BE2C (cell line): ENCODE measurements at regions not wholly inside any gene's neighbourhood (a gene's known extent, or its start where the extent isn't known, plus 50 kb on each side); places are given as distances from the start of the nearest gene placed in this dataset.
A peak's percentile ranks its signal among the peaks of the same experiment; 100 is the strongest.

Source experiments
- DNase-seq: peaks from one replicate; pipeline ENCODE4 v3.0.0-alpha.2; 2020
- H3K27me3 ChIP-seq: fragments of 250-450 bp; sonication (Bioruptor Pico); 2 replicates; pipeline ENCODE4 v1.5.1; 2020; ENCODE audit warnings: mild to moderate bottlenecking
- H3K36me3 ChIP-seq: fragments of 250-450 bp; sonication (Bioruptor Pico); 2 replicates; pipeline ENCODE4 v1.5.1; 2020; ENCODE audit warnings: mild to moderate bottlenecking
- H3K4me1 ChIP-seq: fragments of 250-450 bp; sonication (Bioruptor Pico); 2 replicates; pipeline ENCODE4 v1.5.1; 2020
- H3K4me3 ChIP-seq: 2 replicates; pipeline ENCODE4 v1.5.1; 2011; ENCODE audit warnings: low read depth, low read length
- H3K9me3 ChIP-seq: fragments of 250-450 bp; sonication (Bioruptor Pico); 2 replicates; pipeline ENCODE4 v1.5.1; 2020
- TF ChIP-seq, protein P1 (sequence below): IDR thresholded peaks from 2 replicates; pipeline ENCODE4 v1.5.1; 2012; ENCODE audit warnings: mild to moderate bottlenecking, low read depth, low read length

DNA sequence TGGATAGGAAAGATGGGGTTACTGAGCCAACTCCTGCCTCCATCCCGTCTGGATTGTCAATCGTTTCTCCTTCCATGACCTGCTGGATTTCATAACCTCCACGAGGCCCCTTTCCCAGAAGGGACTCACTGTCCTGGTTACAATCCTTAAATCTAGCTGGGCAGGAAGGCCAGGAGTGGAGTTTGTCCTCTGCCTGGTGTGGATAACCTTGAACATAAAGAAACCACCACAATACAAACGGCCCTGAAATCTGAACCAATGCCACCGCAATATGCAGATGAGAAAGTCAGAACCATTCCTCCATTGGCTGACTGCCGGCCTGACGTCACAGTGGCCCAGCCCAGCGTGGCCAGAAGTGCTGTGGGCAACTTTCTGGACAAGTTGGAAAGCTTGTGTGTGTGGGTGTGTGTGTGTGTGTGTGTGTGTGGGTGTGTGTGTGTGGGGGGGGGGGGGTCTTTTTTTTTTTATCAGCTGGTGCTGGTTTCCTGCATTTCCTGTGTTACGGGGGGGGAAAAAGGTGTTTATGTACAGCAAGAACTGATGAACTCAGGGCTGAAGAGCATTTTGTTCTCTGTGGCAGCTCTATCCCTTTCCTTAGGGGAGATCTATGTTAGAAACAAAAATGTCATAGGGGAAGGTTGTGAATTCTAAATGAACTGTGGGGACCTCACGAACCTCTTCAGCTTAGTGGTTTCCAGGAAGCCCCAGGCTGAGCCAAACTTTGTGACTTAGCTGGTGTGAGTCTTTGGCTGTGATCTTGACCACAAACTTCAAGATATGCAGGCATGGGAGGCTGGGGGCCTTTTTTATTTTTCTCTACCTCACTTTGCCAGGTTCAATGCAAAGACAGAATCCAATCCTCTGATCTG, 81.6 kb upstream of the MED13L start:
- peak overlapping the region; percentile 28 for H3K4me3 ChIP-seq
- no peaks in the 10 kb centered on the region for H3K36me3 ChIP-seq
- H3K27me3 ChIP-seq = no peaks in the 10 kb centered on the region
- H3K9me3 ChIP-seq = no peaks in the 10 kb centered on the region
- TF ChIP-seq, protein P1, sequence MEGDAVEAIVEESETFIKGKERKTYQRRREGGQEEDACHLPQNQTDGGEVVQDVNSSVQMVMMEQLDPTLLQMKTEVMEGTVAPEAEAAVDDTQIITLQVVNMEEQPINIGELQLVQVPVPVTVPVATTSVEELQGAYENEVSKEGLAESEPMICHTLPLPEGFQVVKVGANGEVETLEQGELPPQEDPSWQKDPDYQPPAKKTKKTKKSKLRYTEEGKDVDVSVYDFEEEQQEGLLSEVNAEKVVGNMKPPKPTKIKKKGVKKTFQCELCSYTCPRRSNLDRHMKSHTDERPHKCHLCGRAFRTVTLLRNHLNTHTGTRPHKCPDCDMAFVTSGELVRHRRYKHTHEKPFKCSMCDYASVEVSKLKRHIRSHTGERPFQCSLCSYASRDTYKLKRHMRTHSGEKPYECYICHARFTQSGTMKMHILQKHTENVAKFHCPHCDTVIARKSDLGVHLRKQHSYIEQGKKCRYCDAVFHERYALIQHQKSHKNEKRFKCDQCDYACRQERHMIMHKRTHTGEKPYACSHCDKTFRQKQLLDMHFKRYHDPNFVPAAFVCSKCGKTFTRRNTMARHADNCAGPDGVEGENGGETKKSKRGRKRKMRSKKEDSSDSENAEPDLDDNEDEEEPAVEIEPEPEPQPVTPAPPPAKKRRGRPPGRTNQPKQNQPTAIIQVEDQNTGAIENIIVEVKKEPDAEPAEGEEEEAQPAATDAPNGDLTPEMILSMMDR = no peak
- H3K4me1 ChIP-seq = peaks cover 14% of the 10 kb centered on the region
- DNase-seq = peak; percentile 93

DNA sequence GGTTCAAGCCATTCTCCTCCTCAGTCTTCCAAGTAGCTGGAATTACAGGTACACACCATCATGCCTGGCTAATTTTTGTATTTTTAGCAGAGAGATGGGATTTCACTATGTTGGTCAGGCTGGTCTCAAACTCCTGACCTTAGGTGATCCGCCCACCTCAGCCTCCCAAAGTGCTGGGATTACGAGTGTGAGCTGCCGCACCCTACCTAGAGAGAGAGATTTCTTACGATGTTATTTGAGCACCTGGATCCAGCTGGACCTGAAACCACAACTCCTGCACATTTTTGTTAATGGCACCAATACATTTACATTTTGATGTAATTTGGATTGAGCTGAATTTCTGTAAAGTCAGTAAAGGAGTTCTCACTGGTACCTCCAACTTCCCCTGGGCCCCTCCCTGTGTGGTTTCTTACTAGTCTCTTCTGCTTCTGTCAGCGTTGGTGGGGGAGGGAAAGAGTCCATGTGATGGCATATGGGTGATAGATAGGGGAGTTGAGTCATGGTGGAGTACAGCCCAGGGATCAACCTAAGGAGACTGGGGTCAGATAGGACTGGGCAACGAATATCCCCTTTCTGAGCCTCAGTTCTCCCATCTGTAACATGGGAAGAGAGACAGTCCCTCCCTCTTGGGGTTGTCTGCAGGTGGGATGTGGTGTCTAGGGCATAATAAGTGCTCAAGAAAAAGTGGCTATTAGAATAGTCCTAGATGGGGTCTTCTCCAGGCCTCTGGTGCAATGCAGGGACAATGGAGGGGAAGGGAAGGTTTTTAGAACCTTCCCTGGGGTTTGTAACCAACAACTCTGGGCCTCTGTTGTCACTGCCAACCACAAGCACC, 83.3 kb upstream of the MED13L start:
- peaks cover 14% of the 10 kb centered on the region for H3K4me1 ChIP-seq
- H3K36me3 ChIP-seq = no peaks in the 10 kb centered on the region
- TF ChIP-seq, protein P1 = no peak
- H3K4me3 ChIP-seq = no peak overlapping the region
- H3K9me3 ChIP-seq = no peaks in the 10 kb centered on the region
- no peaks in the 10 kb centered on the region for H3K27me3 ChIP-seq
- DNase-seq = no peak

GRCh38 chr12:116361414-116362223, 84.1 kb upstream of the MED13L start:
- DNase-seq = no peak
- TF ChIP-seq, protein P1 = no peak
- Histone ChIP-seq H3K9me3 (no peaks in the 10 kb centered on the region), H3K27me3 (no peaks in the 10 kb centered on the region), H3K4me3 (no peak overlapping the region), H3K4me1 (peaks cover 14% of the 10 kb centered on the region), H3K36me3 (no peaks in the 10 kb centered on the region)

DNA sequence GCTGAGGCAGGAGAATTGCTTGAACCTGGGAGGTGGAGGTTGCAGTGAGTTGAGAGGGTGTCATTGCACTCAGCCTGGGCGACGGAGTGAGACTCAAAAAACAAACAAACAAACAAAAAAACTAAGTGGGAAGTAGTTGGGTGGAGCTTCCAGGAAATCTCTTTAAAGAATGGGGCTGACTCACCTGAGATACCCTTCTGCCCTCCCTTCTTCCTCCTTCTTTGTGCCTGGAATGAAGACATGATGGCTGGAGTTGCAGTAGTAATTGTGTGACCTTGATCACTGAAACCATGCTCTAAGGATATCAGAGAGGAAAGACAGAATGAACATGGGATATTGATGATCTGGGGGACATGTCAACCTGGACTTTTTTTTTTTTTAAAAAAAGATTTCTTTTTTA, 87.6 kb upstream of the MED13L start:
- no peak for DNase-seq
- no peaks in the 10 kb centered on the region for H3K9me3 ChIP-seq
- no peaks in the 10 kb centered on the region for H3K27me3 ChIP-seq
- H3K4me3 ChIP-seq = no peak overlapping the region
- H3K4me1 ChIP-seq = peaks cover 6% of the 10 kb centered on the region
- TF ChIP-seq, protein P1 = no peak
- H3K36me3 ChIP-seq = no peaks in the 10 kb centered on the region

- Histone ChIP-seq H3K4me3 (no peak overlapping the region), H3K9me3 (no peaks in the 10 kb centered on the region), H3K4me1 (peaks cover 11% of the 10 kb centered on the region), H3K36me3 (no peaks in the 10 kb centered on the region), H3K27me3 (no peaks in the 10 kb centered on the region)
- no peak for DNase-seq
- TF ChIP-seq, protein P1 = no peak
These were observed 88.3 kb upstream of the MED13L start for GRCh38 chr12:116365606-116366455.
